WI38 (cell line): ENCODE measurements at regions not wholly inside any gene's neighbourhood (a gene's known extent, or its start where the extent isn't known, plus 50 kb on each side); places are given as distances from the start of the nearest gene placed in this dataset.

Experiments used
- H3K4me3 ChIP-seq: 2 replicates; pipeline ENCODE4 v1.5.1; 2011; ENCODE audit warnings: low read depth, mild to moderate bottlenecking, control low read depth, low read length
- CTCF ChIP-seq: IDR thresholded peaks from 2 replicates; pipeline ENCODE4 v1.5.1; 2012; ENCODE audit warnings: low read depth, mild to moderate bottlenecking, control low read depth, low read length

GRCh38 chr21:39007532-39007931 is 175.7 kb downstream of the PSMG1 start:
- H3K4me3 ChIP-seq, result no peak overlapping the region
- TF ChIP-seq CTCF, result no peak

GRCh38 chr21:39006571-39007311 is 176.5 kb downstream of the PSMG1 start:
- no peak overlapping the region for H3K4me3 ChIP-seq
- TF ChIP-seq CTCF, result no peak

GRCh38 chr21:39005502-39005787 is 177.8 kb downstream of the PSMG1 start:
- TF ChIP-seq CTCF, result no peak
- no peak overlapping the region for H3K4me3 ChIP-seq

GRCh38 chr21:39004634-39005501 is 178.4 kb downstream of the PSMG1 start:
- TF ChIP-seq CTCF, result no peak

GRCh38 chr21:39003982-39004633 is 179.1 kb downstream of the PSMG1 start:
- no peak overlapping the region for H3K4me3 ChIP-seq
- no peak for TF ChIP-seq CTCF

More at GRCh38 chr21:39004634-39005501, 178.4 kb downstream of the PSMG1 start:
- H3K4me3 ChIP-seq, result no peak overlapping the region

- TF ChIP-seq CTCF, result no peak
Measured at GRCh38 chr21:39001341-39001740, 181.9 kb downstream of the PSMG1 start.

DNA sequence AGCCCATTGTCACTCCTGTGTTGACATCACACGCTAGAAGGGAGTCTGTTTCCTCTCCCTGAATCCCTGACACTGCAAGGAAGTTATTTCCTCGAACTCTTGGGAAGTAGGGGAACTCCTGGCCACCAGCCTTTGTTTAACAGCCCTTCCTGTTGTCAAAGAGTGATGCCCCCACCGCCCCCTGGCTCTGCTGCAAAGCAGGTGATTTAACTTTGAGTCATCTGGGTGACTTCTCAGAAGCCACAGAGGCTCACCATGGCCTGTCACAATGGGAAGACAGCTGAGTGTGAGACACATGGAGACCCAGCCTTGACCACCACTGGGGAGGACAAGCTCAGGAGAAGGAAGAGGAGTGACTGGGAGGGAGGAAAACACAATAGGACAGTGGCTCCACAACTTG is 182.8 kb downstream of the PSMG1 start:
- no peak overlapping the region for H3K4me3 ChIP-seq
- TF ChIP-seq CTCF, result no peak

More at GRCh38 chr21:39001341-39001740, 181.9 kb downstream of the PSMG1 start:
- no peak overlapping the region for H3K4me3 ChIP-seq
